NCI-H748 (cell line): ENCODE measurements at regions not wholly inside any gene's neighbourhood (a gene's known extent, or its start where the extent isn't known, plus 50 kb on each side); places are given as distances from the start of the nearest gene placed in this dataset.

Experiments
- DNase-seq: peaks from one replicate; lab custom pipeline; 2025; ENCODE audit not compliant: unreplicated experiment; lab: John Stamatoyannopoulos, UW

GRCh38 chr18:67621049-67621713 lies 104.7 kb upstream of the DSEL start:
- no peak for DNase-seq

GRCh38 chr18:67618061-67618460 lies 101.5 kb upstream of the DSEL start:
- DNase-seq: no peak

GRCh38 chr18:67615876-67616275 lies 99.4 kb upstream of the DSEL start:
- DNase-seq: no peak

- no peak for DNase-seq
These were observed 97.2 kb upstream of the DSEL start for GRCh38 chr18:67613731-67614130.

- no peak for DNase-seq
These were observed 95.8 kb upstream of the DSEL start for GRCh38 chr18:67612281-67612680.

- DNase-seq: no peak
These were observed 92.2 kb upstream of the DSEL start for GRCh38 chr18:67608615-67609273.

GRCh38 chr18:67608191-67608590 lies 91.7 kb upstream of the DSEL start:
- no peak for DNase-seq

- no peak for DNase-seq
These were observed 84.0 kb upstream of the DSEL start for GRCh38 chr18:67600181-67601180.

GRCh38 chr18:67599277-67599676 lies 82.8 kb upstream of the DSEL start:
- DNase-seq: no peak

- no peak for DNase-seq
These were observed 81.2 kb upstream of the DSEL start for GRCh38 chr18:67597759-67598158.

- no peak for DNase-seq
These were observed 79.5 kb upstream of the DSEL start for GRCh38 chr18:67596003-67596402.

- DNase-seq: peak; percentile 21
These were observed 74.1 kb upstream of the DSEL start for GRCh38 chr18:67590571-67591141.

GRCh38 chr18:67589325-67589724 lies 72.8 kb upstream of the DSEL start:
- DNase-seq: no peak

- no peak for DNase-seq
These were observed 69.6 kb upstream of the DSEL start for GRCh38 chr18:67586101-67586500.

- DNase-seq: no peak
These were observed 67.1 kb upstream of the DSEL start for GRCh38 chr18:67583621-67584020.

- no peak for DNase-seq
These were observed 66.0 kb upstream of the DSEL start for GRCh38 chr18:67582488-67582887.

- no peak for DNase-seq
These were observed 64.7 kb upstream of the DSEL start for GRCh38 chr18:67581178-67581577.

- no peak for DNase-seq
These were observed 60.9 kb upstream of the DSEL start for GRCh38 chr18:67577386-67577785.

- peak; percentile 89 for DNase-seq
These were observed 58.2 kb upstream of the DSEL start for GRCh38 chr18:67574749-67575148.

- peak; percentile 57 for DNase-seq
These were observed 51.6 kb upstream of the DSEL start for GRCh38 chr18:67568166-67568565.
